Left ventricle myocardium inferior (tissue), 1 donor: ENCODE measurements at regions not wholly inside any gene's neighbourhood (a gene's known extent, or its start where the extent isn't known, plus 50 kb on each side); places are given as distances from the start of the nearest gene placed in this dataset.

ENCODE experiments used
- DNase-seq: peaks from one replicate; pipeline ENCODE4 v3.0.0-alpha.2; 2020
- H3K27ac ChIP-seq: fragments of 200-600 bp; replicated peaks from 2 replicates; pipeline ENCODE4 v1.8.0; 2021
- H3K27me3 ChIP-seq: fragments of 200-600 bp; 2 replicates; pipeline ENCODE4 v1.8.0; 2021; ENCODE audit warnings: low read depth
- H3K36me3 ChIP-seq: fragments of 200-600 bp; 2 replicates; pipeline ENCODE4 v1.8.0; 2021
- H3K4me1 ChIP-seq: fragments of 200-600 bp; 2 replicates; pipeline ENCODE4 v1.8.0; 2021
- H3K4me3 ChIP-seq: fragments of 200-600 bp; 2 replicates; pipeline ENCODE4 v1.8.0; 2021; ENCODE audit warnings: mild to moderate bottlenecking, moderate library complexity
- H3K9me3 ChIP-seq: fragments of 200-600 bp; replicated peaks from 2 replicates; pipeline ENCODE4 v1.8.0; 2021
- intact Hi-C: fragments of 100-400 bp; cut with micrococcal nuclease; formaldehyde crosslinking; loops from one replicate; pipeline ENCODE4 v1.11.0; 2022
- TF ChIP-seq, protein P1 (sequence below): fragments of 200-600 bp; IDR thresholded peaks from 2 replicates; pipeline ENCODE4 v1.8.0; 2021; ENCODE audit warnings: antibody characterized with exemption, mild to moderate bottlenecking, borderline replicate concordance
- donor health status: DM: no; HTN: yes; CAD: no; lungs with severe emphysema.

DNA sequence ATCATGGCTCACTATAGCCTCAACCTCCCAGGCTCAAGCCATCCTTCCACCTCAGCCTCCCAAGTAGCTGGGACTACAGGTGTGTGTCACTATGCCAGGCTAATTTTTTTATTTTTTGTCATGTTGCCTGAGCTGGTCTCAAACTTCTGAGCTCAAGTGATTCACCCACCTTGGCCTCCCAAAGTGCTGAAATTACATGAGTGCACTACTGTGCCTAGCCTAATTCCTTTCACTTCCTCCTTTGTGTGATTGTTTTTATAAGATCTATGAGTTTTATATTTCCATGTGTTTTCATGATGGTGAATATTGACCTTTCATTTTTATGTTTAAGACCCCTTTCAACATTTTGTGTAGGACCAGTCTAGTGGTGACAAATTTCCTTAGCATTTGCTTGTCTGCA is 55.2 kb upstream of the IL12B start:
- Histone ChIP-seq H3K36me3 (no peaks in the 10 kb centered on the region), H3K4me1 (no peaks in the 10 kb centered on the region), H3K27me3 (no peaks in the 10 kb centered on the region), H3K27ac (no peak overlapping the region), H3K4me3 (no peak overlapping the region), H3K9me3 (peaks cover 81% of the 10 kb centered on the region)
- intact Hi-C loops: no loop called here
- TF ChIP-seq, protein P1, sequence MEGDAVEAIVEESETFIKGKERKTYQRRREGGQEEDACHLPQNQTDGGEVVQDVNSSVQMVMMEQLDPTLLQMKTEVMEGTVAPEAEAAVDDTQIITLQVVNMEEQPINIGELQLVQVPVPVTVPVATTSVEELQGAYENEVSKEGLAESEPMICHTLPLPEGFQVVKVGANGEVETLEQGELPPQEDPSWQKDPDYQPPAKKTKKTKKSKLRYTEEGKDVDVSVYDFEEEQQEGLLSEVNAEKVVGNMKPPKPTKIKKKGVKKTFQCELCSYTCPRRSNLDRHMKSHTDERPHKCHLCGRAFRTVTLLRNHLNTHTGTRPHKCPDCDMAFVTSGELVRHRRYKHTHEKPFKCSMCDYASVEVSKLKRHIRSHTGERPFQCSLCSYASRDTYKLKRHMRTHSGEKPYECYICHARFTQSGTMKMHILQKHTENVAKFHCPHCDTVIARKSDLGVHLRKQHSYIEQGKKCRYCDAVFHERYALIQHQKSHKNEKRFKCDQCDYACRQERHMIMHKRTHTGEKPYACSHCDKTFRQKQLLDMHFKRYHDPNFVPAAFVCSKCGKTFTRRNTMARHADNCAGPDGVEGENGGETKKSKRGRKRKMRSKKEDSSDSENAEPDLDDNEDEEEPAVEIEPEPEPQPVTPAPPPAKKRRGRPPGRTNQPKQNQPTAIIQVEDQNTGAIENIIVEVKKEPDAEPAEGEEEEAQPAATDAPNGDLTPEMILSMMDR: no peak
- no peak for DNase-seq

DNA sequence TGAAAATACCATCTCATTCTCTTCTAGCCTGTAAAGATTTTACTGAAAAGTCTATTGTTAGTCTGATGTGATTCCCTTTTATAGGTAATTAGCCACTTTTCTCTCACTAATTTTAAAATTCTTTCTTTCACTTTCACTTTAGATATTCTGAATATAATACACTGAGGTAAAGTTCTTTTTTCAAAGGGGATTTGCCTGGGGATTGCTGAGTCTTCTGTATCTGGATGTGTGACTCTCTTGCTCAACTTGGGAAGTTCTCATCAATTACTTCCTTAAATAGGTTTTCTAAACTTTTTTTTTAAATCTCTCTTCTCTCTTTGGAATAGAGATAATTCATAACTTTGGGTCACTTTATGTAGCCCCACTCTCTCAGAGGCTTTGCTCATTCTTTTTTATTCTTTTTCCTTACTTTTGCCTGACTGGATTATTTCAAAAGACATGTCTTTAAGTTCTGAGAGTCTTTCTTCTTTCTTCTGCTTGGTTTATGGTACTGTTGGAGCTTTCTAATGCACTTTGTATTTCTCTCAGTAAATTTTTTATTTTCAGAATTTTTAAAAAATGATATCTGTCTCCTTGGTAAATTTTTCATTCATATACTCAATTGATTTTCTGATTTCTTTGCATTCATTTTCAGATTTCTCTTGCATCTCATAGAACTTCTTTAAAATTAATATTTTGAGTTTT is 55.9 kb upstream of the IL12B start:
- Histone ChIP-seq H3K36me3 (no peaks in the 10 kb centered on the region), H3K9me3 (peaks cover 79% of the 10 kb centered on the region), H3K27me3 (no peaks in the 10 kb centered on the region), H3K4me3 (no peak overlapping the region), H3K4me1 (no peaks in the 10 kb centered on the region), H3K27ac (no peak overlapping the region)
- TF ChIP-seq, protein P1: no peak
- intact Hi-C loops: no loop called here
- no peak for DNase-seq

- H3K27me3 ChIP-seq: no peaks in the 10 kb centered on the region
- intact Hi-C loops: no loop called here
- H3K36me3 ChIP-seq: no peaks in the 10 kb centered on the region
- no peak for DNase-seq
- H3K4me1 ChIP-seq: no peaks in the 10 kb centered on the region
- no peak overlapping the region for H3K27ac ChIP-seq
- no peak overlapping the region for H3K4me3 ChIP-seq
- TF ChIP-seq, protein P1: no peak
- H3K9me3 ChIP-seq: peaks cover 15% of the 10 kb centered on the region
Observed at GRCh38 chr5:159392871-159393270, 62.6 kb upstream of the IL12B start.

- TF ChIP-seq, protein P1: no peak
- Histone ChIP-seq H3K27me3 (no peaks in the 10 kb centered on the region), H3K36me3 (no peaks in the 10 kb centered on the region), H3K27ac (no peak overlapping the region), H3K4me1 (no peaks in the 10 kb centered on the region), H3K4me3 (no peak overlapping the region), H3K9me3 (peaks cover 5% of the 10 kb centered on the region)
- intact Hi-C loops: no loop called here
- DNase-seq: no peak
Observed at GRCh38 chr5:159393854-159394274, 63.6 kb upstream of the IL12B start.

DNA sequence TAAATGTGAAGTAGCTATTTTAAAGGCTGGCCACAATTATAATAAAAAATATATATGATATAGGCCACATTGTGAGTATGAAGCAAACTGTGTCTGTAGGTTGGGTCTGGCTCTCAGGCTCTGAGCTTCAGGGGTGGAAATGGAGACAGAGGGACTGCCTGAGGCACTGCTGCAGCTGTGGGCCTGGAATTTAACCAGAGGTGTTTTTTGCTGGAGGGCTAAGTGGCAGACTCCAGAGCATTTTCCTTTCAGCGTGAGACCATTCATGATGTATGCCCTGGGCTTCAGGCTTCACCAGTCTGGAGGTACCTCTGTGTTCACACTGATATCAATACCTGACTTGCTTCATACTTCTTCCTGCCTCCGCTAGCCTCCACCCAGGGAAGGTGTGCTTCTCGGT is 64.9 kb upstream of the IL12B start:
- Histone ChIP-seq H3K36me3 (no peaks in the 10 kb centered on the region), H3K27me3 (no peaks in the 10 kb centered on the region), H3K4me3 (no peak overlapping the region), H3K9me3 (no peaks in the 10 kb centered on the region), H3K27ac (no peak overlapping the region), H3K4me1 (no peaks in the 10 kb centered on the region)
- TF ChIP-seq, protein P1: no peak
- no peak for DNase-seq
- intact Hi-C loops: no loop called here
